Kidney epithelial cell (primary cell): ENCODE measurements at regions not wholly inside any gene's neighbourhood (a gene's known extent, or its start where the extent isn't known, plus 50 kb on each side); places are given as distances from the start of the nearest gene placed in this dataset.

Experiments used
- DNase-seq: peaks from one replicate; pipeline ENCODE4 v3.0.0-alpha.2; 2010; ENCODE audit warnings: low read depth
- H3K27me3 ChIP-seq: 2 replicates; pipeline ENCODE4 v1.6.0; 2011; ENCODE audit warnings: low read length; ENCODE audit not compliant: control insufficient read depth, insufficient read depth
- H3K36me3 ChIP-seq: 2 replicates; pipeline ENCODE4 v1.5.1; 2011; ENCODE audit warnings: low read length; ENCODE audit not compliant: control insufficient read depth, insufficient read depth
- H3K4me3 ChIP-seq: 2 replicates; pipeline ENCODE4 v1.5.1; 2011; ENCODE audit warnings: low read depth, mild to moderate bottlenecking, control low read depth, low read length
- CTCF ChIP-seq: IDR thresholded peaks from 2 replicates; pipeline ENCODE4 v1.5.1; 2011; ENCODE audit warnings: mild to moderate bottlenecking, moderate library complexity, low read length, control low read depth, inconsistent platforms; ENCODE audit not compliant: insufficient read depth, poor library complexity, severe bottlenecking

- H3K36me3 ChIP-seq: no peaks in the 10 kb centered on the region
- H3K27me3 ChIP-seq: no peaks in the 10 kb centered on the region
- TF ChIP-seq CTCF: no peak
- H3K4me3 ChIP-seq: no peak overlapping the region
- DNase-seq: no peak
These were observed 164.5 kb downstream of the WNT5A start for GRCh38 chr3:55322638-55323037.

GRCh38 chr3:55320928-55321327 is 166.2 kb downstream of the WNT5A start:
- H3K36me3 ChIP-seq: no peaks in the 10 kb centered on the region
- H3K4me3 ChIP-seq: no peak overlapping the region
- TF ChIP-seq CTCF: no peak
- no peak for DNase-seq
- no peaks in the 10 kb centered on the region for H3K27me3 ChIP-seq

- TF ChIP-seq CTCF: no peak
- Histone ChIP-seq H3K4me3 (no peak overlapping the region), H3K27me3 (no peaks in the 10 kb centered on the region), H3K36me3 (no peaks in the 10 kb centered on the region)
- DNase-seq: no peak
These were observed 171.7 kb downstream of the WNT5A start for GRCh38 chr3:55315396-55315795.

- no peaks in the 10 kb centered on the region for H3K36me3 ChIP-seq
- no peak for DNase-seq
- no peak for TF ChIP-seq CTCF
- no peaks in the 10 kb centered on the region for H3K27me3 ChIP-seq
- H3K4me3 ChIP-seq: no peak overlapping the region
These were observed 173.4 kb downstream of the WNT5A start for GRCh38 chr3:55313666-55314065.

GRCh38 chr3:55309336-55309735 is 177.8 kb downstream of the WNT5A start:
- no peak for DNase-seq
- TF ChIP-seq CTCF: no peak
- no peaks in the 10 kb centered on the region for H3K36me3 ChIP-seq
- H3K27me3 ChIP-seq: no peaks in the 10 kb centered on the region
- H3K4me3 ChIP-seq: no peak overlapping the region

GRCh38 chr3:55307622-55308021 is 179.5 kb downstream of the WNT5A start:
- no peak for TF ChIP-seq CTCF
- Histone ChIP-seq H3K36me3 (no peaks in the 10 kb centered on the region), H3K27me3 (no peaks in the 10 kb centered on the region), H3K4me3 (no peak overlapping the region)
- DNase-seq: no peak
